HepG2 (cell line): ENCODE measurements at regions not wholly inside any gene's neighbourhood (a gene's known extent, or its start where the extent isn't known, plus 50 kb on each side); places are given as distances from the start of the nearest gene placed in this dataset.
A peak's percentile ranks its signal among the peaks of the same experiment; 100 is the strongest.

Source experiments
- ATAC-seq: fragments of 200-7000 bp; cut with Tn5 transposase; 3 replicates; pipeline ENCODE4 v1.9.1; 2020; ENCODE audit warnings: mild to moderate bottlenecking, moderate library complexity
- BruUV-seq: library from RNA; stranded (reverse); fragments of 400-500 nt; replicated peaks from 2 replicates; lab custom pipeline; 2021; lab: Mats Ljungman, UMichigan
- CTCF ChIA-PET: fragments of 300-600 bp; formaldehyde crosslinking; extraction: SDS; loops from one replicate; lab custom pipeline; 2021; ENCODE audit warnings: low total read pairs, inconsistent platforms, low intra/inter-chr PET ratio; lab: Yijun Ruan, JAX
- POLR2A ChIA-PET: fragments of 350-600 bp; sonication (Branson Sonifier 250); formaldehyde crosslinking; loops from one replicate; lab custom pipeline; 2020; ENCODE audit warnings: antibody characterized with exemption, inconsistent platforms; lab: Yijun Ruan, JAX
- DNase-seq: peaks from one replicate; pipeline ENCODE4 v3.0.0-alpha.2; 2015; ENCODE audit warnings: low spot score
- FAIRE-seq: peaks from 3 replicates; lab custom pipeline; 2011; peaks lifted over from hg19 to GRCh38; lab: Jason Lieb, UNC
- H2AFZ ChIP-seq: one replicate; pipeline ENCODE4 v1.6.1; 2011; ENCODE audit warnings: low read length, inconsistent platforms
- H3K27ac ChIP-seq: fragments of 300-600 bp; 3 replicates; pipeline ENCODE4 v1.8.0; 2011; ENCODE audit warnings: mixed run types, mild to moderate bottlenecking, mixed read lengths, low read length, inconsistent platforms; ENCODE audit not compliant: insufficient read depth; ENCODE audit errors: extremely low read length
- H3K27me3 ChIP-seq, 2 experiments: fragments of 200-600 bp in 1 of 2; 2 replicates in 1 of 2; 3 replicates in 1 of 2; pipeline versions ENCODE4 v1.6.0 to v1.8.0; 2011; ENCODE audit warnings: low read length in 2 of 2, mild to moderate bottlenecking in 2 of 2, moderate library complexity in 2 of 2, inconsistent platforms in 1 of 2; ENCODE audit not compliant: insufficient read depth in 2 of 2, control insufficient read depth in 1 of 2
- H3K36me3 ChIP-seq, 2 experiments: fragments of 200-600 bp in 1 of 2; replicated peaks in 1 of 2; 2 replicates in 1 of 2; 3 replicates in 1 of 2; pipeline versions ENCODE4 v1.5.1 to v1.8.0; 2011; ENCODE audit warnings: low read length in 2 of 2, inconsistent platforms in 1 of 2; ENCODE audit not compliant: insufficient read depth in 2 of 2, control insufficient read depth in 1 of 2
- H3K4me1 ChIP-seq: 2 replicates; pipeline ENCODE4 v1.5.1; 2012; ENCODE audit warnings: low read length, inconsistent platforms; ENCODE audit not compliant: insufficient read depth
- H3K4me2 ChIP-seq: 2 replicates; pipeline ENCODE4 v1.6.0; 2011; ENCODE audit warnings: low read depth, low read length, inconsistent platforms
- H3K4me3 ChIP-seq, 3 experiments: fragments of 200-600 bp in 1 of 3; sonication (generic), shearing (Covaris generic) in 1 of 3; replicated peaks in 1 of 3; 2 replicates each; pipeline ENCODE4 v1.5.1; 2011 to 2016; ENCODE audit warnings: low read length in 3 of 3, inconsistent platforms in 2 of 3, low read depth in 2 of 3, mild to moderate bottlenecking in 2 of 3, control low read depth in 1 of 3, mixed read lengths in 1 of 3; ENCODE audit not compliant: insufficient read depth in 1 of 3
- H3K79me2 ChIP-seq: one replicate; pipeline ENCODE4 v1.6.1; 2011; ENCODE audit warnings: low read length, inconsistent platforms; ENCODE audit not compliant: insufficient read depth
- H3K9ac ChIP-seq: 2 replicates; pipeline ENCODE4 v1.6.0; 2011; ENCODE audit warnings: mild to moderate bottlenecking, low read depth, low read length, inconsistent platforms; ENCODE audit not compliant: insufficient read depth
- H3K9me3 ChIP-seq: 2 replicates; pipeline ENCODE4 v1.5.1; 2012; ENCODE audit warnings: mild to moderate bottlenecking, low read length
- H4K20me1 ChIP-seq: 2 replicates; pipeline ENCODE4 v1.6.0; 2011; ENCODE audit warnings: inconsistent platforms, mild to moderate bottlenecking, low read length, moderate library complexity; ENCODE audit not compliant: insufficient read depth
- CEBPG ChIP-seq: IDR thresholded peaks from 2 replicates; pipeline ENCODE4 v1.6.1; 2016
- MEIS2 ChIP-seq: sonication (generic); formaldehyde crosslinking; IDR thresholded peaks from 2 replicates; pipeline ENCODE4 v1.9.0; 2021; ENCODE audit warnings: mild to moderate bottlenecking, missing genetic modification reagents
- MYC ChIP-seq: sonication (generic); formaldehyde crosslinking; IDR thresholded peaks from 2 replicates; pipeline ENCODE4 v1.9.0; 2021; ENCODE audit warnings: missing genetic modification reagents, borderline replicate concordance
- SALL1 ChIP-seq: sonication (generic); formaldehyde crosslinking; IDR thresholded peaks from 2 replicates; pipeline ENCODE4 v1.8.0; 2022; ENCODE audit warnings: mild to moderate bottlenecking, missing genetic modification reagents
- ZNF839 ChIP-seq: sonication (generic); formaldehyde crosslinking; IDR thresholded peaks from 2 replicates; pipeline ENCODE4 v1.4.0; 2020; ENCODE audit warnings: missing genetic modification reagents, mild to moderate bottlenecking, borderline replicate concordance
- WGBS: methylation state at CpG from one replicate; pipeline ENCODE4 v1.1.6; 2017; ENCODE audit warnings: low lambda C conversion rate; 5-methylcytosine and 5-hydroxymethylcytosine counted together
- in situ Hi-C: cut with HindIII; loops from 2 replicates; pipeline ENCODE4 v1.10.0; 2017; ENCODE audit warnings: low pct_unique_long_range_greater_than_20kb; ENCODE audit not compliant: extremely low pct_ligation_motif_present
- intact Hi-C: fragments of 100-400 bp; cut with micrococcal nuclease; formaldehyde crosslinking; loops from one replicate; pipeline ENCODE4 v1.10.0; 2022; ENCODE audit not compliant: unreplicated experiment
- TF ChIP-seq, protein P1 (sequence below): sonication (generic); formaldehyde crosslinking; IDR thresholded peaks from 2 replicates; pipeline ENCODE4 v1.4.0; 2020; ENCODE audit warnings: missing genetic modification reagents

DNA sequence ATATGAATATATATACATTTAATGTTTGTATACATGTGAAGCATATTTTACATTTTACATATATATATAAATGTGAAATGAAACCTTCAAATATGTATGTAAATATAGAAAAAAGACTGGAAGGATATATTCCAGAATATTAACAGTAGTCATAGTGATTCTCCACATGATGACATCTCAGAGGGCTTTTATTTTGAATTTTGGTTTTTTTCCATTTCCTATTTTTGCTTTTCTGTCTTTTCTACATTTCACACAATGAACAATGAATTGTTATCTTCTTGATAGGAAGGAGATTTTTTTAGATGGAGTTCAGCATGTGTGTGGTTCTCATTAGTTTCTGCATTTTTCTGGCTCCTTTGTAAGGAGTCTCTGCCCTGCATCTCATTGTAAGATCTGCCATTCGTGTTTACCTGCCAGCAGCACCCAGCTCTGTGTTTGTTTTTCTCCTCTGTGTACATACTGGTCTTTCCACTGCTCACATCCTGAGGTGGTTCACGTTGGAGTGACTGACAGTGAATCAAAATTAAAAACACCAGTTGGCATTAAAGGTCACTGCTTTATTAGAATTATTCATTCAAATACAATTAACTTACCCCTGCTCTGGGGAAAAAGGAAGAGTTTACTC lies 425.3 kb upstream of the MDFIC2 start (continued):
- TF ChIP-seq, protein P1, sequence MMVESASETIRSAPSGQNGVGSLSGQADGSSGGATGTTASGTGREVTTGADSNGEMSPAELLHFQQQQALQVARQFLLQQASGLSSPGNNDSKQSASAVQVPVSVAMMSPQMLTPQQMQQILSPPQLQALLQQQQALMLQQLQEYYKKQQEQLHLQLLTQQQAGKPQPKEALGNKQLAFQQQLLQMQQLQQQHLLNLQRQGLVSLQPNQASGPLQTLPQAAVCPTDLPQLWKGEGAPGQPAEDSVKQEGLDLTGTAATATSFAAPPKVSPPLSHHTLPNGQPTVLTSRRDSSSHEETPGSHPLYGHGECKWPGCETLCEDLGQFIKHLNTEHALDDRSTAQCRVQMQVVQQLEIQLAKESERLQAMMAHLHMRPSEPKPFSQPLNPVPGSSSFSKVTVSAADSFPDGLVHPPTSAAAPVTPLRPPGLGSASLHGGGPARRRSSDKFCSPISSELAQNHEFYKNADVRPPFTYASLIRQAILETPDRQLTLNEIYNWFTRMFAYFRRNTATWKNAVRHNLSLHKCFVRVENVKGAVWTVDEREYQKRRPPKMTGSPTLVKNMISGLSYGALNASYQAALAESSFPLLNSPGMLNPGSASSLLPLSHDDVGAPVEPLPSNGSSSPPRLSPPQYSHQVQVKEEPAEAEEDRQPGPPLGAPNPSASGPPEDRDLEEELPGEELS (CRISPR knock-in tag): peak; percentile 39; the same call in 1 of the 2 replicates
- TF ChIP-seq, all 625 proteins: peak for 8

DNA sequence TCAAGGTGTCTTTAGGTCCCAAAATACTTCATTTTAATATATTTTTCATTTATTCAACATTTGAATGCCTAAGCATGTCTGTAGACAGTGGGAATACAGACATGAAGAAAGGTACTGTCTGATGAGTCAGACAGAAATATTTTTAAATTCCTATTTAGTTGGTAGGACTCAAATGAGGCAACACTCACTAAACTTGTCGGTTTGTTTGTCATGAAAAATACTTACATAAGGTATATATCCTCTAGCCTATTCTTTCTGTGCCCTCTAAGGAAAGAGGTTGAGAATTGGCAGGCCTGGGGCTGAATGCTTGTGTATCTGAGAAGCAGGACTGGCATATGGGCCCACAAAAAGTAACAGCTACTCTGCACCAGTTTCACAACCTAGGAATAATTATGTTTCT lies 423.6 kb upstream of the MDFIC2 start:
- 0% methylated on average over 1 of the region's 1 CpG for WGBS
- no peaks in the 10 kb centered on the region for H3K79me2 ChIP-seq
- ChIA-PET CTCF (no interaction called here), POLR2A (no interaction called here)
- H4K20me1 ChIP-seq: no peaks in the 10 kb centered on the region
- TF ChIP-seq MEIS2 (CRISPR knock-in tag) (no peak), ZNF839 (CRISPR knock-in tag) (no peak), CEBPG (no peak), MYC (no peak), SALL1 (CRISPR knock-in tag) (no peak)
- DNase-seq: no peak
- H3K4me3 ChIP-seq: no peak overlapping the region
- in situ Hi-C loops: no loop called here
- no peak overlapping the region for H3K9ac ChIP-seq
- FAIRE-seq: no peak
- no peak overlapping the region for H3K4me2 ChIP-seq
- no TSS peak for BruUV-seq
- no peaks in the 10 kb centered on the region for H3K9me3 ChIP-seq
- H3K4me1 ChIP-seq: peaks cover 8% of the 10 kb centered on the region
- H3K27ac ChIP-seq: no peak overlapping the region
- H2AFZ ChIP-seq: no peak overlapping the region
- intact Hi-C loops: no loop called here
- no peaks in the 10 kb centered on the region for H3K36me3 ChIP-seq
- no peaks in the 10 kb centered on the region for H3K27me3 ChIP-seq
- ATAC-seq: no peak
